ENCODE measurements at regions not wholly inside any gene's neighbourhood (a gene's known extent, or its start where the extent isn't known, plus 50 kb on each side); places are given as distances from the start of the nearest gene placed in this dataset.
"Not testable (repeated sequence)": the region's sequence is repeated elsewhere in the genome, so short reads cannot be mapped to it uniquely, and the experiment has no call there.

GRCh38 chr1:201637282-201638079, 98.6 kb downstream of the NAV1 start:
- no peak for DNase-seq (ENCODE audit: low read depth)

GRCh38 chr1:201639391-201639790, 100.5 kb downstream of the NAV1 start:
- DNase-seq (ENCODE audit: low read depth): no peak

- DNase-seq (ENCODE audit: low read depth): no peak
Measured at GRCh38 chr1:201639826-201640225, 100.9 kb downstream of the NAV1 start.

GRCh38 chr1:201640624-201641023, 101.7 kb downstream of the NAV1 start:
- no peak for DNase-seq (ENCODE audit: low read depth)

GRCh38 chr1:201641524-201642253, 102.8 kb downstream of the NAV1 start:
- no peak for DNase-seq (ENCODE audit: low read depth)

- DNase-seq (ENCODE audit: low read depth): no peak
Measured at GRCh38 chr1:201643835-201644104, 104.8 kb downstream of the NAV1 start.

DNA sequence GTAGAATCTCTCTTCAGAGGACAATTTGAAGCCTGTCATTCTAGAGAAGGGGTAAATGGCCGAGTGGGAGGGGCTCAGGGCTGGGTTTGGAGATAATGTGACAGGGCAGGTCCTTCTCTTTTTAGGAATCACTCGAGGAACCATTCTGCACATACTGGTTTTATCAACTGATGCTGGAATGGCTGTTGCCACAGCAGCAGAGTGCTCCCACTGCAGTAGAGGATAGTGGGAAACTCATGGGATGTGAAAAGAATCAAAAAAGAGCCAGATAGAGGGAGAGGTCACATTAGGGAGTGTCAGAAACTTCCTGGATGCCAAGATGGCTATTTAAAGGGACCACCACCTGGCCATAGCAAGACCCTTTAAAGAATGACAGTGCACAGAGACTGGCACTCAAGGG, 105.3 kb downstream of the NAV1 start:
- no peak for DNase-seq (ENCODE audit: low read depth)

DNA sequence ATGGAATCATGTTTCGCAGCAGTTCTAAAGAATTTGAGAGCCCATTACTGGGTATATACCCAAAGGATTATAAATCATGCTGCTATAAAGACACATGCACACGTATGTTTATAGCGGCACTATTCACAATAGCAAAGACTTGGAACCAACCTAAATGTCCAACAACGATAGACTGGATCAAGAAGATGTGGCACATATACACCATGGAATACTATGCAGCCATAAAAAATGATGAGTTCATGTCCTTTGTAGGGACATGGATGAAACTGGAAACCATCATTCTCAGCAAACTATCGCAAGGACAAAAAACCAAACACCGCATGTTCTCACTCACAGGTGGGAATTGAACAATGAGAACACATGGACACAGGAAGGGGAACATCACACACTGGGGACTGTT, 106.1 kb downstream of the NAV1 start:
- DNase-seq (ENCODE audit: low read depth): not testable (repeated sequence)

GRCh38 chr1:201645956-201646355, 107.0 kb downstream of the NAV1 start:
- DNase-seq (ENCODE audit: low read depth): no peak

- no peak for DNase-seq (ENCODE audit: low read depth)
Measured at GRCh38 chr1:201646411-201647022, 107.6 kb downstream of the NAV1 start.

DNA sequence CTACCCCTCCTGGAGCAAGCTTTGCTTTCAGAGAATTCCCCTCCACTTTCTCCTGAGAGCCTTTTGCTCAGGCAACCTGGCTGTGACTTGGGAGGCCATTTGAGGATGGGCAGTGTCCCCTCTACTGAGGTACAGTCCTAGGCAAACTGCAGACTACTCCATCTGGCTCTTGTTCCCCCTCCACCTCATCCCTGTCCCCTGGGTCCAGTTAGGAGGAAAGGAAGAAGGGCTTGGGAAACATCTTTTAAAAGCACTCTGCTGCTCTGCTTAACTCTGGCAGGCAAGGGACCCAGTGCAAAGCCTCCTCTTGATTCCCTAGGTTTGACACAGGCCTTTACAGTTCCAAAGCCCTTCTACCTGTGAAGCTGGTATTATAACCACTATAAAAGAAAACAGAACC, 108.2 kb downstream of the NAV1 start:
- no peak for DNase-seq (ENCODE audit: low read depth)

DNA sequence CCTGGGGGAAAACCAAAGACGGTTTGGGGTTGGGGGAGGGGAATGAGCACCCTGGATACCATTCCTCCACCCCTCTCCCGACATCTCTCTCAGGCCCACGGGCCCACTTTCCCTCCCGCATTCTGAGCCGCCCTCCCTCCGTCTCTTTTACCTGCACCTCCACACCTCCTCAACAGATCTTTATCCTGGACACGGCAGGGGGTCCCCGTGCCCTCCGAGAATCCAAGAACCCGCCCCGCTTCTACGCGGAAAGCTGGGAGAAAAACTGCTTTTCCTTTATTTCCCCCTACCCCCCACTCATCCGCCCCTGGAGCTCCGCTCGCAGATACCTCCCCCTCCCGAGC, 108.8 kb downstream of the NAV1 start:
- no peak for DNase-seq (ENCODE audit: low read depth)

DNA sequence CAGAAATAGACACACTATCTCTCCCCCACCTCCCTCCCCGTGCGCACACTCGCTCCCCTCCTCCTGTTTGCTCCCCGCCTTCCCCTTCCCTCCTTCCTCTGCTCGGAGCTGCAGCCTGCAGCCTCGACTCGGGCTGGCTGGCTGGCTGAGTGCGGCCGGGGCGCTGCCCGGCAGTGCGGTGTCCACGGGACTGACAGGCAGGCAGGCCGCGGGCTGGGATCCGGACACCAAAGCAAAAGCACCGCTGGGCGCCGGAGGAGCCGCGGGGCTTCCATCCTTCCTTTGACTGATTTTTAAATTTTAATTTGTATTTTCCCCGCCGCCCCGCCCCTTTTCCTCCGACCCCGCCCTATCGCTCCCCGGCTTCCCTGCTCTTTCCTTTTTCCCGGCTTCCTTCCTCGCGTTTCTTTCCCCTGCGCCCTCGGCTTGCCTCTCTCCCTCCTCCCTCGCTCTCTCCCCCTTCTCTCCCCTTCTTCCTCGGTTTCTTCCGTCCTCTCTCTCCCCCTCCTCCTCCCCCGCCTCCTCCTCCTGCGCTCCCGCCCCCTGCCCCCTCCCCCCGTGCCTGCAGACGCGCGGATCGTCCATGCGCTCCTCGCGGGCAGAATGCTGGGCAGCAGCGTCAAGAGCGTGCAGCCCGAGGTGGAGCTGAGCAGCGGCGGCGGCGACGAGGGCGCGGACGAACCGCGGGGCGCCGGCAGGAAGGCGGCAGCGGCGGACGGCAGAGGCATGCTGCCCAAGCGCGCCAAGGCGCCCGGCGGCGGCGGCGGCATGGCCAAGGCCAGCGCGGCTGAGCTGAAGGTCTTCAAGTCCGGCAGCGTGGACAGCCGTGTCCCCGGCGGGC, 109.4 kb downstream of the NAV1 start:
- DNase-seq (ENCODE audit: low read depth): no peak

DNA sequence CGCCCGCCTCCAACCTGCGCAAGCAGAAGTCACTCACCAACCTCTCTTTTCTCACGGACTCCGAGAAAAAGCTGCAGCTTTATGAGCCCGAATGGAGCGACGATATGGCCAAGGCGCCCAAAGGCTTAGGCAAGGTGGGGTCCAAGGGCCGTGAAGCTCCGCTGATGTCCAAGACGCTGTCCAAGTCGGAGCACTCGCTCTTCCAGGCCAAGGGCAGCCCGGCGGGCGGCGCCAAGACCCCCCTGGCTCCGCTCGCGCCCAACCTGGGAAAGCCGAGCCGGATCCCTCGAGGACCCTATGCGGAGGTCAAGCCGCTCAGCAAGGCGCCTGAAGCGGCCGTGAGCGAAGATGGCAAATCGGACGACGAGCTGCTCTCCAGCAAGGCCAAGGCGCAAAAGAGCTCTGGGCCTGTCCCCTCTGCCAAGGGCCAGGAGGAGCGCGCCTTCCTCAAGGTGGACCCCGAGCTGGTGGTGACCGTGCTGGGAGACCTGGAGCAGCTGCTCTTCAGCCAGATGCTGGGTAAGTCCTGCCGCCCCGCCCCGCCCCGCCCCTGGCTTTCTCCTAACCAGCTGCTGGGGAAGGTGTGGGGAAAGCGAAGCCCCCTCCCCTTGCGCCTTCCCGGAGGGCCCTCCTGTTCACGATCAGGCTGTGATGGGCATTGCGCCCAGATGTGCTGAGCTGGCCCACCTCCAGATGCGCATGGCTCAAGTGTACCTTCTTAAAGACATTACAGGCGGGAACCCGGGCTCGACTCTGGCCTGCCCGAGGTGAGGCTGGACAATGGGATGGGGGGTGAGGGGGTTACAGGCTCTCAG, 110.2 kb downstream of the NAV1 start:
- DNase-seq (ENCODE audit: low read depth): no peak

- no peak for DNase-seq (ENCODE audit: low read depth)
Measured at GRCh38 chr1:201649761-201650622, 111.1 kb downstream of the NAV1 start.

GRCh38 chr1:201650623-201650933, 111.7 kb downstream of the NAV1 start:
- no peak for DNase-seq (ENCODE audit: low read depth)

DNA sequence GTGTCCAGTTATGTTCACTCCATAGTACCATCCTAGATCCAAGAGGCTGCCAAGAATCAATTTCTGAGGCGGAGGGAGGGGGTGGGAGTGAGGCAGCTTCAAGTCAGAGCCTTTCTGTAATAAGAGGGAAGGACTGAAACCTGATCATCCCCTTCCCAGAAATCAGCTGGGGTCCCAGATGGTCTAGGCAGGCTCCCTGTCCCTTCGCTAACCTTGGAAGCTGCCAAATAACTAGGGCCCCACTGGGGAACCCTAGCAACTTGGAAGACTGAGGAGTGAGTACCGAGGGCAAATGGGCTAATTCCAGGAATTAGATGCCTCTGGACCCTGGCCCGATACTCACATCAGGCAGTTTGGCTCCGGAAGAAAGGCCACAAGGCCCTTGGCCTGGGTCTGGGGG, 113.3 kb downstream of the NAV1 start:
- no peak for DNase-seq (ENCODE audit: low read depth)

GRCh38 chr1:201653233-201653632, 114.3 kb downstream of the NAV1 start:
- DNase-seq (ENCODE audit: low read depth): no peak

GRCh38 chr1:201653883-201654282, 115.0 kb downstream of the NAV1 start:
- DNase-seq (ENCODE audit: low read depth): no peak

DNA sequence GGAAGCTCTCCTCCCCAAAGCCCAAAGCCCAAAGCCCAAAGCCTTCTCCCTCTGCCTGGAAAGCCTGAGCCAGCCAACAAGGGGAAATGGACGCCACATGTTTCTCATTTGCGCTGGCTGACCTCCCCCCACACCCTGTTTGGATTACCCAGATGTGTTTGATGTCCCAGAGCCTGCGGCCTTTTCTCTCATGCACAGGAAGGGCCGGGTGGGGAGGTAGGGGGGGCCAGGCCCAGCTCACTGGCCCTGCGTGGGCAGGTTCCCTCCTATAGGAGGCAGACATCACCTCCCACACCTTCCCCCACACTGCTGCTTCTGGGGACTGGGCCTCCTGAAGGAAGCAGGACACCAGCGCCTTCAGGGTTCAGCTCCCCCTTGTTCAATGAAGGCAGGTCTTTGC, 116.3 kb downstream of the NAV1 start:
- DNase-seq (ENCODE audit: low read depth): no peak

GRCh38 chr1:201655910-201656309, 117.0 kb downstream of the NAV1 start:
- no peak for DNase-seq (ENCODE audit: low read depth)
